Colonic mucosa (tissue), 4 donors: ENCODE measurements at regions not wholly inside any gene's neighbourhood (a gene's known extent, or its start where the extent isn't known, plus 50 kb on each side); places are given as distances from the start of the nearest gene placed in this dataset.

Experiments used
- DNase-seq: peaks from one replicate; pipeline ENCODE4 v3.0.0-alpha.2; 2020
- H3K27ac ChIP-seq: fragments of 200-600 bp; one replicate; pipeline ENCODE4 v1.8.0; 2021
- H3K27me3 ChIP-seq: fragments of 200-600 bp; one replicate; pipeline ENCODE4 v1.8.0; 2021
- H3K36me3 ChIP-seq: fragments of 200-600 bp; one replicate; pipeline ENCODE4 v1.8.0; 2021
- H3K4me1 ChIP-seq: fragments of 200-600 bp; one replicate; pipeline ENCODE4 v1.8.0; 2021; ENCODE audit warnings: mild to moderate bottlenecking
- H3K4me3 ChIP-seq: fragments of 200-600 bp; one replicate; pipeline ENCODE4 v1.8.0; 2021
- H3K9ac ChIP-seq, 2 donors: one replicate each; pipeline ENCODE4 v1.7.0; 2013; ENCODE audit warnings: control low read depth in 2 of 2, low read depth in 2 of 2, low read length in 2 of 2
- H3K9me3 ChIP-seq: fragments of 200-600 bp; one replicate; pipeline ENCODE4 v1.8.0; 2021
- intact Hi-C: fragments of 100-400 bp; cut with DNase I; formaldehyde crosslinking; loops from one replicate; pipeline ENCODE4 v1.14.1; 2022
- TF ChIP-seq, protein P1 (sequence below): fragments of 200-600 bp; IDR thresholded peaks from one replicate; pipeline ENCODE4 v1.8.0; 2022; ENCODE audit warnings: antibody characterized with exemption, mild to moderate bottlenecking
- donor health status: healthy.
- donor health status: DM: no; HTN: no; CAD: no.
- donor health status: DM: no; HTN: no; CAD: no.

DNA sequence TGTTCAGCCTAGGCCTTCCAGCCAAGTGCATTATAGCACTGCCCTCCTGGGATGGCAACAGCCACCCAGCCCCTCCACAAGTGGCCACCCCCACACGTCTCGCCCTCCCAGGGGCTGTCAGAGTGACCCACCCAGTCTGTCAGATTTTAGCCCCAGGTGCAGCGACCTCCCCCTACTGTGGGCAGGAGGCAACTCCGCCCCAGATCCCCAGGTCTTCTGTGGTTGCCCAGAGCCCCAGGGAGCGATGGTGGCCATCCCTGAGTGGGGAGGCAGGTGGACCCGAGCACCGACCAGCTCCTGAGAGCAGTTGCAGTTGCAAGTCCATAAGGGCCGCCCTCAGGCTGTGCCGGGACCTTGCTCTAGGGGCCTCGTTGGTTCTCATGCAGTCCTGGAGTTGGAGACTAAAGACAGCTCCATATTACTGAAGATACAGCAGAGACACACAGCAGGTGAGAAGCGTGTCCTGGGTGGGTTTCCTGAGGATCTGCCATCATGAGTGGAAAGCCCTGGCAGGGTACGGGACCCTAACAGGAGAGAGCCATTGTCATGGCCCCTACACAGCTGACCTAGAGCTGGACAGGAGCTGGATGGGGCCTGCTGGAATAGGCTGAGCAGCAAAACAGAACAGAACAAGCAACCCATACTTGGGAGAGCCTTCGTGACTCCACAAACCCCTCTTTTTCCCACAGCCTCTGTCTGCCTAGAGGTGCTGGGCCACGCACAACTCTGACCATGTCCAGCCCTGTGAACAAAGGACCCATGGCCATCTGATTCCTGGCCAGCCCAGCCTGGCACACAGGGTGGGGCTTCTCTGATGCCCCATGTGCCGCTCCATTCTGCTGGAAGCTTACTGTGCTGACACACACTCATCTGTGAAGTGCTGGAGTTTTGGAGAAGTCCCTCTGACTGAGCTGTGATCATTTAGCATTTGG lies 110.3 kb upstream of the ALDH1A3 start:
- H3K36me3 ChIP-seq = no peaks in the 10 kb centered on the region
- no peak overlapping the region for H3K27ac ChIP-seq
- no peak overlapping the region for H3K9ac ChIP-seq
- no peak overlapping the region for H3K4me3 ChIP-seq
- no peak for DNase-seq
- intact Hi-C loops = no loop called here
- no peaks in the 10 kb centered on the region for H3K9me3 ChIP-seq
- no peaks in the 10 kb centered on the region for H3K27me3 ChIP-seq
- no peaks in the 10 kb centered on the region for H3K4me1 ChIP-seq
- TF ChIP-seq, protein P1, sequence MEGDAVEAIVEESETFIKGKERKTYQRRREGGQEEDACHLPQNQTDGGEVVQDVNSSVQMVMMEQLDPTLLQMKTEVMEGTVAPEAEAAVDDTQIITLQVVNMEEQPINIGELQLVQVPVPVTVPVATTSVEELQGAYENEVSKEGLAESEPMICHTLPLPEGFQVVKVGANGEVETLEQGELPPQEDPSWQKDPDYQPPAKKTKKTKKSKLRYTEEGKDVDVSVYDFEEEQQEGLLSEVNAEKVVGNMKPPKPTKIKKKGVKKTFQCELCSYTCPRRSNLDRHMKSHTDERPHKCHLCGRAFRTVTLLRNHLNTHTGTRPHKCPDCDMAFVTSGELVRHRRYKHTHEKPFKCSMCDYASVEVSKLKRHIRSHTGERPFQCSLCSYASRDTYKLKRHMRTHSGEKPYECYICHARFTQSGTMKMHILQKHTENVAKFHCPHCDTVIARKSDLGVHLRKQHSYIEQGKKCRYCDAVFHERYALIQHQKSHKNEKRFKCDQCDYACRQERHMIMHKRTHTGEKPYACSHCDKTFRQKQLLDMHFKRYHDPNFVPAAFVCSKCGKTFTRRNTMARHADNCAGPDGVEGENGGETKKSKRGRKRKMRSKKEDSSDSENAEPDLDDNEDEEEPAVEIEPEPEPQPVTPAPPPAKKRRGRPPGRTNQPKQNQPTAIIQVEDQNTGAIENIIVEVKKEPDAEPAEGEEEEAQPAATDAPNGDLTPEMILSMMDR = no peak

DNA sequence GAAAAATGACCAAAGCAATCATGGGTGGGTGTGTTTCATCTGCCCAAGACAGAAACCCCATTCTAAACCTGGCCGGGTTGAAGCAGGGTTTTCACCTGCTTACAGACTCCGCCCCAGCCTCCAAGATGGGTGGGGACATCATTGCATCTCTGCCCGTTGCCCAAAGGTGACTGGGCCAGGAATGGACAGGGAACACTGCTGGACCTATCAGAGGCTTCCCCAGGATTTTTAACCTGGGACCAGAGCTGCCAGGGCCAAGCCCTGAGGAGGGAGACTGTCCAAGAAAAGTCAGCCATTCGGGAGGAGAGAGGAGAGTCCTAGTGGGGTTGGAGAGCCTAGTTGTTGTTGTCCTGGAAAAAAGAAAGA lies 109.7 kb upstream of the ALDH1A3 start:
- H3K36me3 ChIP-seq = no peaks in the 10 kb centered on the region
- no peak overlapping the region for H3K27ac ChIP-seq
- H3K9me3 ChIP-seq = no peaks in the 10 kb centered on the region
- intact Hi-C loops = no loop called here
- TF ChIP-seq, protein P1 = no peak
- DNase-seq = no peak
- no peak overlapping the region for H3K9ac ChIP-seq
- H3K27me3 ChIP-seq = no peaks in the 10 kb centered on the region
- no peaks in the 10 kb centered on the region for H3K4me1 ChIP-seq
- no peak overlapping the region for H3K4me3 ChIP-seq

DNA sequence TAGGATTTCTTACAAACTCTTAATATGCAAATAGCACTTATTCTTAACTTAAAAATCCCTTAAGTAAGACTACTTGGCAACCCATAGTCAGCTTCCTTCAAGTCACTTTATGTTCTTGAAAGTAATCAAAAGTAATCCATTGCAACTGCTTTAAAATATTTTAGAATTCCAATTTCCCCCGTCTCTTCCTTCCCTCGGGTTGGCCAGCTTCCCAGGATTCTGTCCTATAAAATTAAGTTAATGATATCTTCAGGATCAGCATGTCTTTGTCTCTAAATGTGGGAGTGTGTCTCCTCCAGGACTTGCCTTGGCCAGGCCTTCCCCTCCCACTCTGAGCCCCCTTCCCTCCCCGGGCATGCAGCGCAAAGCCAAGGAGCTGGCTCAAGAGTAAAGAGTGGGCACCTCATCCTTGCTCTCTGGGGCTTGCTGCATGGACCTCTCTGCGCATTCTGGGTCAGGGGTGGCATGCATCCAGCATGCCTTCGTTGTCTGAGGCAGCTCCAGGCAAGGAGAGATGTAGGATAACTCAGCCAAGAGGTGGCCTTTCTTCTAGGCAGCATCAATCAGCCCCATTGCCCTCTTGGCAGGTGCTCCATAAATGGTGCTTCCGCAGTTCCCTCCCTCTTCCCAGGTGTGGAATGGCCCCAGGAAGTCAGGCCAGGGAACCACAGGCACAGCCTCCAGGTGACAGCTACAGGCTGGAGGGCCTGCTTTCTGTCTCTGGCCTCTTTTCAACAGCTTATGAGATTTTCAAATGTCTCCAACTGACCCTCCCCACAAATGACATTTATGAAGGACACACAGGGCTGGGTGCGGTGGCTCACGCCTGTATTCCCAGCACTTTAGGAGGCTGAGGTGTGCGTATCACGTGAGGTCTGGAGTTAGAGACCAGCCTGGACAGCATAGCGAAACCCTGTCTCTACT lies 108.7 kb upstream of the ALDH1A3 start:
- Histone ChIP-seq H3K9me3 (no peaks in the 10 kb centered on the region), H3K27me3 (no peaks in the 10 kb centered on the region), H3K9ac (no peak overlapping the region), H3K27ac (no peak overlapping the region), H3K4me3 (no peak overlapping the region), H3K4me1 (no peaks in the 10 kb centered on the region), H3K36me3 (no peaks in the 10 kb centered on the region)
- intact Hi-C loops = no loop called here
- TF ChIP-seq, protein P1 = no peak
- no peak for DNase-seq

DNA sequence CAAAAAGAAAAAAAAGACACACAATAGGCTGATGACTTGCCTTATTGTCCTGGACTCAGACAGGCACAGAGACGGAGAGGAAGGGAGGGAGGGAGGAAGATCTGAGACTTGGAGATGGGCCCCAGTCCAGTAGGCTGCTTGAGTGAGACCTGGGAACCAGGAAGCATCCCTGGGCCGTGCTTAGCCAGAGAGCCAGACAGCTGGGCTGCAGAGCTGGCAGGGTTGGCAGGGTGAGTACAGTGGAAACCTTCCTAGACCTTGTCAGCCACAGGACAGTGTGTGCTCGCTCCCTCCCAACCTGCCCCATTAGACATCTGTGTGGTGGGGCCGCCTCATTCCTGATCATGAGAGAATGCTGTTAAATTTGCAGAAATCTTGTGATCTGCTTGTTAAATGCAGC lies 107.9 kb upstream of the ALDH1A3 start:
- no peak for DNase-seq
- intact Hi-C loops = no loop called here
- Histone ChIP-seq H3K27me3 (no peaks in the 10 kb centered on the region), H3K4me1 (no peaks in the 10 kb centered on the region), H3K4me3 (no peak overlapping the region), H3K27ac (no peak overlapping the region), H3K36me3 (no peaks in the 10 kb centered on the region), H3K9me3 (no peaks in the 10 kb centered on the region), H3K9ac (no peak overlapping the region)
- TF ChIP-seq, protein P1 = no peak

DNA sequence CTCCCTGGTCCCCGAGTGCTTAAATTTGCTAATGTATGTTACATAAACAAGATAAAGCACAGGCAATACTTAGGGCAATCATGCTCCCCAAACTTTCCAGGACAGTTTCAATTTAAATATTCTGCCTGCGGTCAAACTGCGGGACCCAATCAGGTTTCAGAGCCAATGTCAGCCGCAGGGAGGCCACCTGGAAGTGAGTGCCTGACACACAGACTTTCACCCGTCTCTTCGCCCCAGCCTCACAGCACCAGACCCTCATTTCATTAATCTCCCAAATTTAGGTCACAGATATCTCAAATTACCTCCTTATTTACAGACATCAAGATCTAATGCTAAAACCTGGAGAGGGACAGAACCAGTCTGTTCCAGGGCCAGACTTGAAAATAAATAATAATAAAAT lies 107.2 kb upstream of the ALDH1A3 start:
- Histone ChIP-seq H3K9me3 (no peaks in the 10 kb centered on the region), H3K36me3 (no peaks in the 10 kb centered on the region), H3K9ac (no peak overlapping the region), H3K4me1 (no peaks in the 10 kb centered on the region), H3K4me3 (no peak overlapping the region), H3K27ac (no peak overlapping the region), H3K27me3 (no peaks in the 10 kb centered on the region)
- DNase-seq = no peak
- TF ChIP-seq, protein P1 = no peak
- intact Hi-C loops = no loop called here
